ENCODE measurements at regions not wholly inside any gene's neighbourhood (a gene's known extent, or its start where the extent isn't known, plus 50 kb on each side); places are given as distances from the start of the nearest gene placed in this dataset.

DNA sequence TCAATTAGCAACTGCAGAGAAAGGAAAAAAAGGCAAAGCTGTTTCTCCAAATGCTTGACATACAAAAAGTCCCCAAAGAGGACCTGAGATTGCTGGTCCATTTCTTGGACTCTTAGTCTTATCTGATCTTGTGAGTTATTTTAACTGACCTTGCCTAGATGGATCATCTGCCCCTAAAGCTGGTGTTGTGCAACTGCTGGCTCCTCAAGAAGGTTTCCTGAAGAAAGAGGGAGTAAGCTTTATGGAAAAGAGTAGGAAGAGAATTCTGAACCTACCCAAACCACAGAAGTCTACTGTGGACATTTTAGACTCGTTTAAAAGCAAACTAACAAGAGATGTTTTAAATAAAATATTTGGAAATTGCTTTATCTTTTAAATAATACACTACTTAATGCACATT, 140.0 kb upstream of the HS3ST3A1 start:
- DNase-seq: no peak

DNA sequence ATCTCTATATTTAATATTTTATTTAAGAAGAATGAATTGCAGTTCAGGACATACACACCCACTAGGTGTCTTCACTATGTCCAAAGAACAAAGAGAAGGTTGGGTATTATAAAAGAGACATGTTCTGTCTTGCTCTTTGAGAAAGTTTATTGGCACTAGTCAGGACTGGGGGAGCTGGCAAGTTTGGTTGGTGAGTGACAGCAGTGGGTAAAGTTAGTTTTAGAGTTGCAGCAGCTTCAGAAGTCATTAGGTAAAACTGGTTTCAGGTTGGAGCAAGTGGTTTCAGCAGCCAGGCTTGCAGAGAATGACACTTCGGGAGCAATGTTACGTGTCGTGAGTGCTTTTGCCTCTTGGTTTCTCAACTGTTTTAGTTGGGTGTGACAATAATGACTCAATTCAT, 142.2 kb upstream of the HS3ST3A1 start:
- DNase-seq: no peak

DNA sequence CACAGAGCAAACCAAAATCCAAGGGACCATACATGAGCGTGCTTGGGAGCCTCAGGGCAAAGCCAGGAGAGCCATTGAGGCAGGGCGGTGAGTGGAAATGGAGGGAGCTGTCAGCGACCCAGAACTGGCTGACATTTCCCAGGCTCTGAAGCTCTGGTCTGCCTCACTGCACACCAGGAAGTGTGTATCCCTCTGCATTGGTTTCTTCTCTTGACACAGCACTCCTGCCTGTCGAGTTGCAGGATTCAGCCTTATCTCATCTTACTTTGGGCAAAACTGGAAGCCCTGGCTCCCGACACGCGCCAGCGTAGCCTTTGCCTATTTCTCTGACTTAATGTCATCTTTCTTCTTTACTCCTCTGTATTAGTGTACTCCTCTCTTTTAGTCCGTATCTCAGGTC, 144.7 kb upstream of the HS3ST3A1 start:
- no peak for DNase-seq

DNA sequence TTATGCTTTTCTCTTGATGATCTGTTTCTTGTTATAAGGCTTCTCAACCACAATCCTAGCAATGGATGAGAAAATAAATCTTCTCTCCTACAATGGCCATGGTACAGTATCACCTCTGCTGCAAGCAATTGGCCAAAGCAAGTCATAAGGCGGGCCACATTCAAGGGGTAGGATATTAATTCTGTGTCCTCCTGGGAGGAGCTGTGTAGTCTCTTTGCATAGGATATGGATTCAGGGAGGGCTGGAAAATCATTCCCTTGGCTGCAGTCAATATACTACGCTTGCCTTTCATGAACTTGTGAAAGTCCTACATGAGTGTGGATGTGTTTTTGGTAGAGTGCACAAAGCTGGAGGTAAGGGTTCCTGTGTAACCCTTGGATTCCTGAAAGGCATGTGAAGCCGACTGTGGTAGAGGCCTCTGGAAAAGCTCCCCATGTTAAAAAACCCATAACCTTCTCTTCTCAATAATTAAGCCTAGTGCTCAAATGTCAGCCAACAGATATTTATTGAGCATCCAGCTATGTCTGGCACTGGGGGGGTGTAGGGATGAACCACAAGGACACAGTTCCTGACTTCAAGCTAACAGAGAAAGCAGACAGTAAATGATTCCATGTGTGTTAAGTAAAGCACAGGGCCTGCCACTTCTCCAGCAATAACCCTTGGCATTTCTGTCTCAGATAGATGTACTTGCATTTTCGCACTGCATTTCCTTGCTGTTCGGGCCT, 147.6 kb upstream of the HS3ST3A1 start:
- DNase-seq: no peak

DNA sequence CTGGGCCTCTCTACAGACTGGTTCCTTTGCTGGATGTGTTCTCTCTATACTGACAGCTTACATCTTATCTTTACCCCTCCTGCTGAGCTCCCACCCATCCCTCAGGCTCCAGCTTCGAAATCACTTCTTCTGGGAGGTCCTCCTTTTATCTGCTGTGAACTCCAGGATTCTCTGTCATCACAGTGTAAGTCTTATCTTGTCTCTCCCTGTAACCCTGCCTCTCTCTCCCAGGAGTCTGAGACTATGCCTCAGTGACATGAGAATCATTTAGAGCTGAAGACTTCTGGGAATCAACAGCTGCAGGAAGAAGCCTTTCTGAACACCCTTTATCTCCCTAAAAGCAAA, 148.1 kb upstream of the HS3ST3A1 start:
- DNase-seq: no peak

DNA sequence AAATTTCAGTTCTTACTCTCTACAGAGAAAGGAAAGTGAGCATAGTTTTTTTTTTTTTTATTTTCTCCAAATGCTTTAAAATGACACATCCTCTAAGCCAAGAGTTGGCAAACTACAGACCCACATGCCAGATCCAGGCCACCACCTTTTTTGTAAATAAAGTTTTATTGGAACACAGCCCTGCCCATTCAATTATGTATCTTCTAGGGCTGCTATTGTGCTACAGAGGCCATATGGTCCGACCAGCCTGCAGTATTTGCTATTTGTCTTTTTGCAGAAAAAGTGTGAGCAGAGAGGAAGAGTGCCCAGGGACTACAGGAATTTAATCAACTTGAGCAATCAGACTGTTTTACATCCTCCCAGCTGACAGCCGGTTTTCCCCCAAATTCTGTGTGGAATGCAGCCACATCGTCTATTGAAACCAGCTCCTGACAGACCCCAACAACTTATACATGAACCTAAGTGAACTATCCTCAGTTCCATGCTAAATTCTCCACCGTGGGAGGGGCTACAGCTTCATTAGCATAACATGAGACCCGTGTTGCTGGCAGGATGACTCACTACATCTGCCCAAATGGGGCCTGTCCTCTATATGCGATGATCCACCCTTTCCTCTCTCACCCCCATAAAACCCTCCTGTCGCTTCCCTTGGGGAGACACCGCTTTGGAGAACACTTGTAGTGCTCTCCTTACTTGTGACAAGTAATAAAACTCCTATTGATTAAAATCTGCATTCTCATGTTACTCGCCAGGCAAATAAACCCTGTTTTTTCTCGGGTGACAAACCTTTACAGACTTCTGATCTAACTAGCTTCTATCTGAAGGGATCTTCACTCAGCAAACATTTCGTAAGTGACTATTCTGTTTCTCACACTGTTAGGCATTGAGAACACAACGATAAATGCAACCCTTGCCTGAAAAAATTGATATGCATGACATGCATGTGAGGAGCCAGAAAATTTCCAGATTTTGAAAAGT, 149.4 kb upstream of the HS3ST3A1 start:
- no peak for DNase-seq

DNA sequence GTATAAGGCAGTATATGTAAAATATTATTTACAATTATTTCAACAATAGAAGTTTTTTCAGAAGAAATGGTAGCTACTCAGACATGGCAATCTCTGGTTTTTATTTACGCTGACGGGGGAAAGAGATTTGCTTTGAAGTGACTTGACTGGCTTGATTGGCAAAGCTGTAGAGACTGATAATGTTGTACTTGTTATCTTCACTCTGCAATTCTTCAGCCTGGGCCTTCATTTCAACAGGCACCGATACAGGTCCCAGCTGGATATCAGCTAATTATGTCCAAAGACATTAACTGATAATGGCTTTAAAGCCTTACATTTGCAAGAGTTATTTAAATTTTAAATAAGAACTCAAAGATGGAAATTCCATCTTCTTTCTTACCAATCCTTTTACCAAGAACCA, 151.4 kb upstream of the HS3ST3A1 start:
- no peak for DNase-seq

DNA sequence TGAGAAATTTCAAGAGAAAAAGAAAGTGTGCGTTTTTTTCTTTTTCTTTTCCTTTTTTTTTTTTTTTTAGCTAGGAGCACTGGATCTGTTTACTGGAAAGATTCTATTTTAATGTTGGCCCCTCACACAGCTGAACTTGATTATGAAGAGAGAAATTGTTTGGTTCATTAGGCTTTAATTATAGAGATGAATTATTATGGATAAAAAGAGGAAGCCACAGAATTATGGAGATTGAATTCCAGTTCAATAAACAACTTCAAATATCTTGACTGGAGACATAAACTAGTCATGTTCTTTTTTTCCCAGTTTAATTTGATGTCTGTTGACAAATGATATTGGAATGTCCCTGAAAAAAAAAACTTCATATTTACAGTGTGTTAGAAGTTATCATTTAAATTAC, 152.0 kb upstream of the HS3ST3A1 start:
- DNase-seq: no peak

DNA sequence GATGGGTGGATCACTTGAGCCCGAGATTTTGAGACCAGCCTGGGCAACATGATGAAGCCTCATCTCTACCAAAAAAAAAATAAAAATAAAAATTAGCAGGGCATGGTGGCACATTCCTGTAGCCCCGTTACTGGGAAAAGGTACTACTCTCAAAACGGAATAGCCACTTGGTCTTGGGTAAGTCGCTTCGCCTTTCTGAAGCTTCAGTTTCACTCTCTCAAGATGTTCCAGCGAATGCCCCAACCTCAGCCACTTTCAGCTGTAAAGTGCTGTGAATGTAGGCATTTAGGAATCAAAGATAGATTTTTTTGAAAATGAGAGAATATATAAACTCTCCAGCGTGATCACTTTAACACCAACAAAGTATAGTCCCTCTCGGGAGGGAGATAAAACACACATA, 154.1 kb upstream of the HS3ST3A1 start:
- no peak for DNase-seq

DNA sequence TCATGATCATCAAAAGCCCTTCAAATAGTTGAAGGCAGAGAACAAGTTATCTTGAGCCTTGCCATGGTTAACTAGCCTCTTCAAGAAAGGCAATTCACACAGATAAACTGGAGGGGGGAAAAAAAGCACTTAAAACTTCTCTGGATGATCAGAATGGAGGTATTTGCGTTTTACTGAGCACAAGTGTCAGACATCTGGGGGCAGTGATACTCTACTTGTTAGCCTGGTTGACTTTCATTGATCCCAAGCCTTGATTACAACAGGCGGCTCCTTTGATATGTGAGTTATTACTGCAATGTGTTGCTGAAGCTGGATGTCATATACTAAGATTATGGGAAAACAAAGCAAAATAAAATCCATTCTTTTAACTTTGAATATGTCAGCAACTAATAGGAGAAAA, 155.0 kb upstream of the HS3ST3A1 start:
- no peak for DNase-seq

DNA sequence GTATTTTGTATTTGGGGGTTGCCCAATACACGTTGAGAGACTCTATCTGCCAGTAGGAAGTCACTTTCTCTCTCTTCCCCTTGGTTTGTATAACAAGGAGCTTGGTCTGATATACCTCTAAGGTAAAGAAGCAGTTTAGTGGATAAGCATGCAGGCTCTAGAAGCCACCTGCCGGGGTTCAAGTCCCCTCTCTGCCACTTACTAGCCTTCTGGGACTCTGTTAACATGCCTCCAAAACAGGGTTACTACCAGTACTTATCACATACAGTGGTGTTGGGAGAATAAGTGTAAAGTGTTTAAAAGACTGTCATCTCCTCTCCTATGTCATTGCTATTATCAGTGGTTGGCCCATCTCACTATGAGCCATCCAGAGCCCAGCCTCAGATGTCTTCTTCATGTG, 156.1 kb upstream of the HS3ST3A1 start:
- DNase-seq: no peak

DNA sequence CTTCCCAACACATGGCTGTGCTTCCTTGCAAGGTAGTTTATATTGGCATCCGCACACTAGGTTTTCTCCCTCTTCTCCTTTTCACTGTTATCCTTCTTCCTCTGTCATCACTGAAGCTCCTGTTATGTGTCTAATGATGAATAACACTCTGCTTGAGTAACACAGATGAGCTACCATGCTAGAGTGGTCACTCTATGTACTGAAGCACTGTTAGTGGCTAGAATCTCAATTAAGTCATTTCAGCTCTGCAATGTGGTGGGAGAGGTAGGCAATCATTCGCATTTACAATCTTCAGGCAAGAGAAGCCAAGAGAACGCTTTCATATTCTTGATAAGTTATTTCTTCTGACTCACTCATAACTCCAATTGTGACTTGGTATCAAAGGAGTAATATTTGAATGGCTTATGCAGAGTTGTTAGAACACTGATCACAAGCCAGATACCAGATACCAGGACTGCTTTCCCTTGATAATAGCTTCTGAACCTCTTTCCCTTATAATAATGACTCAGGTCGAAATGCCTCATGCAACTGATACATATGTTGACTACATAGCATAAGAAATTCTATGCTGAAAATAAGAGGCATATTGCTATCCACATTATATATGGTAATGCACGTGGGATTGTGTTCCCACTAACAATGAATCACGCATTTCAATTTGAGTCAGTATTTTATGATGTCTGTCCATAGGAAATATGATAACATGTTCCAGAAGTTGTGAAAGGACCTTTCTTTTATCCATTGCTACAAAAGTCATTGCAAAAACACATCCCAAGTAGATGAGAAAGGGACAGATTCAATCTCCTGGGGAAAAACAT, 158.0 kb upstream of the HS3ST3A1 start:
- DNase-seq: no peak

DNA sequence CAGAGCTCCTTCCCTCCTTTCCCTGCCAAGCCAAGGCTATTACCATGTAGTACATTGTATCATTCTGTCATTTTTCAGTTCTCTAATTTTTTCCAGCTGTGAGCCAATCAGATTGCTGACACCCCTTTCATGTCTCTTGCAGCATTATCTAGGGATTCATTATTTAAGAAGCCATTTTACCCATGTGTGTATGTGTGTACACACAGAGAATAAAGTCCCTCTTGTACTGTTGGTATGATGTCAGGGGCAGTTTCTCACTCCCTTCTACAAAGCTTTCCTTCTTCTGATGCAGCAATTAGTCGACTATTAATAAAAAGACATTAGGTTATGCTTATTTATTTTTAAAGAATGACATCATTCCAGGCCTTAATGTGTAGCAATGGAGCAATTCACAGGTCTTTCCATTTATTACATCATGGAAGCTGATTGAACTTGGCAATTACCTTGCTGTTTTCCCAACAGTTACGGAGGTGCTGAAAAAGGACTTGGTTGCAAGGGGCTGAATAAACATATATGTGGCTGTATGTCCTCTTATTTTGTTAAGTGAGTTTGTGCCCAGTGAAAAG, 159.4 kb upstream of the HS3ST3A1 start:
- no peak for DNase-seq

DNA sequence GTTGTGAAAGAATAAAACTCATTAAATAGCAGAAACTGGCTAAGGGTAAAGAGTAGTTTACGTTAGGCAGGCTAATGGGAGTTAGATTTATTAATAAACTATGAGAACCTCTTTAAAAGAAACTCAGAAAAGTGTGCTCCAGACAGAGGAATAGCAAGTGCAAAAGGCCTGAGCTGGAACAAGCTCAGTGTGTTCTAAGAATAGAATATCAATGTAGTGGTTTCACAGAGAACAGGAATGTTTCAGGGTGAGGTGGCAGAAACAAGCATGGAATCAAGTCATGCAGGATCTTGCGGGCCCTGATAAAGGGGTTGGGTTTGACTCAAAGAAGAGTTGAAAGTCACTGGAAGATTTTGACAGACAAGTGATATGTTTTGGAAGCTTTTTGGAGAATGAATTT, 164.0 kb upstream of the HS3ST3A1 start:
- DNase-seq: no peak

DNA sequence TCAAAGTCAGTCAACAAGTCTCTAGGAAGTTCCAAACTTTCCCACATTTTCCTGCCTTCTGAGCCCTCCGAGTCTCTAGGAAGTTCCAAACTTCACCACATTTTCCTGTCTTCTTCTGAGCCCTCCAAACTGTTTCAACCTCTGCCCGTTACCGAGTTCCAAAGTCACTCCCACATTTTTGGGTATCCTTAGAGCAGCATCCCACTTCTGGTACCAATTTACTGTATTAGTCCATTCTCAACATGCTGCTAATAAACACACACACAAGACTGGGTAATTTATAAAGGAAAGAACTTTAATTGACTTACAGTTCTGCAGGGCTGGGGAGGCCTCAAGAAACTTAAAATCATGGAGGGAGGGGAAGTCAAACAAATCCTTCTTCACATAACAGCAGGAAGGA, 169.0 kb upstream of the HS3ST3A1 start:
- DNase-seq: no peak

DNA sequence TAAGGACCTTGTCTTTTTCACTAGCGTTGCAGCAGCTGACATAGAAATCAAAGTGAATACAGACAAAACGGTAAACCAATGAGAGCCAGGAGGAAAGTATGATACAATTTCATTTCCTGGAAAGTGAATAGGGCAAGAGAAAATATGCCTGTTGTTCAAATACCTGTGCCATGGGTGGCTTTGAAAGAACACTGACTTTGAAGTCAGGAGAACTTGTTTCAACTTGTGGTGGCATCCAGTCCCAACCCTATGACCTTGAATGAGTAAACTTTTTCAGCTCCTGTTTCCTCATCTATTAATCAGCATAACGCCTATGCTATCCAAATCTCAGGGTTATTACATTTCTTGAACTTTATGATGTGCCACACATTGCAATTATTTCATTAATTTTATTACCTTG, 173.7 kb upstream of the HS3ST3A1 start:
- DNase-seq: no peak

DNA sequence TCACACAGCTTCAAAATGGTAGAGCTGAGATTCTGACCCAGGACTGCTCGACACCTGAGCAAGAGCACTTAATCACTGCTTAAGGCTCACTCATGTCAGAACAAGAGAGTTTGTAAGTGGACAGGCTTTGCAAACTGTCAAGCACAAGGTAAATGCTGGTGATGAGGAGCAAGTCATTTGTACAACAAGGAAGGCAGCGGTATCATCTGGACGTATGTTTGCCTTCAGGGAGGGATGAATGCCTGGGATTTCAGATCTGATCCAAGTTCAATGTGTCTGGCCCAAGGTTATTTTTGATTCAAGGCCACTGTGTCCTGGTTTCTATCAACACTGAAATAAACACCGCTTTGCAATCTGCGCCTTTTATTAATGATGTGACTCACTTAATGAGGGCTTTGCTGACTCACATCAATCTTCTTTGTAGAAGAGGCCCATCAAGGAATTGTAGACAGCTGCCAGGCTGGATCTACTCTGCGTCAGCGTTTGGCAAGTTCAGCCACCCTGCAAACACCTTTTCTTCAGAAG, 174.4 kb upstream of the HS3ST3A1 start:
- no peak for DNase-seq

DNA sequence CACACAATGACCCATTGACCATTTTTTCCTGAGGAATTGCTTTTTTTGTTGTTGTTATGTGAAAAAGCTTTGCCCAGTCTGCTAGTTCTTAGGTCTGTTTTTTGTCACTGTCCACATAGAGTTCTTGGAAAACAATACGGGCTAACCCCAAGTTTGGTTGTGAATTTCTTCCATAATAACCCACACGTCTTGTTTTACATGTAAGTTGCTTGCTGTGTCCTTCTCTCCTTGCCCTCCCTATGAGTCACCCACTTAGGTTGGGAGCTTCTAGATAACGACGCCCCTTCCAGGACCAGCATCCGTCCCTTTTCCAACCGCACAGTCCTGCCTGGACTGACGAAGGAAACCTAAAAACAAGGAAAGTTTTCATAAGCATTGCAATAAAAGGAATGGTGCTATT, 175.3 kb upstream of the HS3ST3A1 start:
- no peak for DNase-seq

DNA sequence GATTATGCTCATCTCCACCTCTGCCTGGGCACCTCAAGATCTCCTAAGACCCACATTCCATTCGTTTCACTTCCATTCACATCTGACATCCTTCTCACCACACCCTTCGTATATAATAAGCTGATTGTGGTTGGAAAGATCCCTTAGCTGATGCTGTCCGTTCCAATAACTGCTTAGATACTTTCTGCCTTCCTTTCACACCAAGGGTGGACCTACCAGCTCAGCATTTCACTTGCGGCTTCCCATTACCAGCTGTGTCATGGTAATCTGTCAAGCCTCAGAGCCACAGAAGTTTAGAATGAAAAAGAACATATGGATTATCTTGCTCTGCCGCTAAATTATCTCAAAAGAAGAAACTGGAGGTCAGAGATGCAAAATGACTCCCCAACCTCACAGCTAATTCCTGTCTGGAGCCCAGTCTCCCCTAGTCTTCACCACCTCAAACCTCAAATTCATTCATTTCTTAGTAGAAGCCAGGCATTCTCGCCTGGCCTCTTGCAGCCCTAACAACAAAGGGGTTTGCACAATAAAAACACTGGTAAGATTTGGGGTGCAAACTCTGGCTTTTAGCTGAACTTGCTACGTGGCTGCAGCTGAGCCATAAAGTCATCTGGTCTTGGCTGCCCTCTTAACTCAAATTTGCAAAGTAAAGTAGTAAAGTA, 182.8 kb upstream of the HS3ST3A1 start:
- DNase-seq: no peak

DNA sequence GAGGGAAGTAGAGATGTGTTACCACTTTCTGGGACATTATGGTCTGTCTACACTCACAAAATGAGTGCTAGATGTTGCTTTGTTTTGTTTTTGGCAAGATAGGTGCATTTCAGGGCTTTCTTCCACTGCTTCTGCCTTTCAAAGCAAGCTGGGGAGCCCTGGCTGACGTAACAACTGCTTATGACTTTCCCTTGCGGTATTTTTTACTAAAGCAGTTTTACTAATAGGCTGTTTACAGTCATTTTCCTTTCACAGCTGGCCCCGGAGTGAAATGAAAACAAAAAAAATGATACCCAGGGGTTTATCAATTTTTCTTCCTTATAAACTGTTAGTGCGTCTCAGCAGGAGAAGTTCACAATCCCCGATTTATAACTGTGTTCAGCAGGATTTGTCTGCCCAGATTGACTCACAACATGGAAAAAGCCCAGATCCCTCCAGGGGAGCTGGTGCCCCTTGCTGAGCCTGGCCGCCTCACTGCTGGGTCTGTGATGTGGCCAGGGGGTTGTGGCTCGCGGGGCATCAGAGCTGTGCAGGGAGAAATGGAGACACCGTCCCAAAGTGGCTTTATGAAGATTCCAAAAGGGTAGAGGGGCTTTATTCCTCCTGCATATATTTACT, 184.4 kb upstream of the HS3ST3A1 start:
- no peak for DNase-seq

DNA sequence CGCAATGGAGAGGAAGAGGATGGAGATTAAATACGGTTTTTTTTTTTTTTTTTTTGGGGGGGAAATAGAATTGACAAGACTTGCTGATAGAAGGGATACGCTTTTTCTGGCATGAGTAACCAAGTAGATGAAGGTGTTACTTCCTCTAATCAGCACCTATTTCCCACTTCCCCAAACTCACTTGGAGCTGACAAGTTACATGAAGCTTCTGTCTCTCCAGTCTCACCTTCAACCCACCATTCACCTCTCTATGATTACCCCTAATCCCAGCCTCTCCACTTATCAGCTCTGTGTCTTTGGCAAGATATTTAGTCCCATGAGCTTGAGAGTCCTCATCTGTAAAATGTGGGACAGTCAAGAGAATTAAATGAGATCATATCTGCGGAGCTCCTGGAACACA, 185.9 kb upstream of the HS3ST3A1 start:
- DNase-seq: no peak

DNA sequence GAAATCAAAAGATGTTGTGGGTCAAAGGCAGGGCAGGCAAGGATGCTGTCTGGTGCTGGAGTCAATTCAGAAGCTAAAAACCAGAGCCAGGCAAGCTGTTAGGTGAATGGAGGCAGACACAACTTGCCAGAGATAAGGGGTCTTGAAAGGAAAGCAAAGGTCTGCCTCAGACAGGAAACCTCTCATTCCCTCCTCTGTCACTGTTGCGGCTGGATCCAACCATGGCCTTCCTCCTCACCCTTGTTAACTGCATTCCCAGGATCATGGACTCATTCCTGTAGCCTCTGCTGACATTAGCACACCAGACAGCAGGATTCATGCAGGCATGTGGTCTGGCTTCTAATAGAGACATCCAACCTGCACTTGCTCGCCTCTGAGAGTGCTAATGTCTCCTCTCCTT, 186.7 kb upstream of the HS3ST3A1 start:
- DNase-seq: no peak

Data from SHP77 treated with DMSO at 0.1 percent for 48 hours (cell line).